Vagina (tissue), 2 donors: ENCODE measurements at regions not wholly inside any gene's neighbourhood (a gene's known extent, or its start where the extent isn't known, plus 50 kb on each side); places are given as distances from the start of the nearest gene placed in this dataset.

Experiments used
- DNase-seq, 2 donors: peaks; one replicate each; pipeline ENCODE4 v3.0.0-alpha.2; 2017; ENCODE audit errors: extremely low spot score in 2 of 2
- H3K27ac ChIP-seq: fragments of 200-600 bp; sonication (generic); one replicate; pipeline ENCODE4 v1.5.1; 2019
- H3K27me3 ChIP-seq: fragments of 200-600 bp; sonication (generic); one replicate; pipeline ENCODE4 v1.5.1; 2019
- H3K36me3 ChIP-seq, 2 donors: fragments of 200-600 bp; sonication (generic); one replicate each; pipeline ENCODE4 v1.5.1; 2017 to 2019
- H3K4me1 ChIP-seq: fragments of 200-600 bp; sonication (generic); one replicate; pipeline ENCODE4 v1.5.1; 2019
- H3K4me3 ChIP-seq, 2 donors: fragments of 200-600 bp; sonication (generic); 1 replicate in 1 of 2; 2 replicates in 1 of 2; pipeline ENCODE4 v1.5.1; 2016 to 2019
- H3K9me3 ChIP-seq: fragments of 200-600 bp; sonication (generic); one replicate; pipeline ENCODE4 v1.5.1; 2019
- CTCF ChIP-seq, 3 experiments: fragments of 450-650 bp in 2 of 3; fragments of 200-600 bp in 1 of 3; sonication (generic) in 1 of 3; IDR thresholded peaks; one replicate each; pipeline ENCODE4 v1.5.1; 2017 to 2019; ENCODE audit warnings: antibody characterized with exemption in 3 of 3, mild to moderate bottlenecking in 2 of 3, moderate library complexity in 2 of 3
- POLR2A ChIP-seq, 2 donors: fragments of 450-650 bp; IDR thresholded peaks; one replicate each; pipeline ENCODE4 v1.6.1; 2017; ENCODE audit warnings: antibody characterized with exemption in 2 of 2, mild to moderate bottlenecking in 2 of 2, moderate library complexity in 2 of 2
- POLR2AphosphoS5 ChIP-seq, 2 donors: sonication (generic); formaldehyde crosslinking; IDR thresholded peaks; one replicate each; pipeline ENCODE4 v1.9.0; 2017; ENCODE audit warnings: antibody characterized with exemption in 2 of 2, mild to moderate bottlenecking in 2 of 2, low read depth in 1 of 2; ENCODE audit not compliant: insufficient read depth in 1 of 2
- intact Hi-C: fragments of 100-400 bp; cut with DNase I; formaldehyde crosslinking; loops from one replicate; pipeline ENCODE4 v1.15.1; 2023

- Histone ChIP-seq H3K4me1 (no peaks in the 10 kb centered on the region), H3K27me3 (no peaks in the 10 kb centered on the region), H3K4me3 (no peak overlapping the region), H3K9me3 (no peaks in the 10 kb centered on the region), H3K27ac (no peak overlapping the region), H3K36me3 (no peaks in the 10 kb centered on the region)
- intact Hi-C loops, result no loop called here
- no peak for TF ChIP-seq CTCF (IDR thresholded peaks at IDR 0.05)
- no peak for TF ChIP-seq POLR2A (IDR thresholded peaks at IDR 0.05)
- no peak for TF ChIP-seq POLR2AphosphoS5 (IDR thresholded peaks at IDR 0.05; ENCODE audit: insufficient read depth in 1 of 2, low read depth in 1 of 2)
- no peak for DNase-seq
Observed at GRCh38 chr2:2866459-2866858, 511.2 kb downstream of the EIPR1 start.

DNA sequence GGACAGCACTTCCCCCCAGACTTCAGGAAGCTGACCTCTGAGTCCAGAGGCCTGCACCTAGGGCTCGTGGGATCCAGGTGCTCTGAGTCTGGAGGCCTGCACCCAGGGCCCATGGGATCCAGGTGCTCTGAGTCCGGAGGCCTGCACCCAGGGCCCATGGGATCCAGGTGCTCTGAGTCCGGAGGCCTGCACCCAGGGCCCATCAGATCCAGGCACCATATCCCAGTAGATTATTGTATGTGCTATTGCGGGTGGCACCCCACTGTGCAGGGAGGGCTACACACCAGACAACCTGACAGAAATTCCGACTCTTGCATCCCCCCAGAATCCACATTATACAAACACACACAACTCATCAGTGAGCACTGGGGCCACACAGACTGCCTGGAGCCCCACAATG lies 515.2 kb downstream of the EIPR1 start:
- intact Hi-C loops, result no loop called here
- no peak overlapping the region for H3K4me3 ChIP-seq
- TF ChIP-seq POLR2AphosphoS5 (IDR thresholded peaks at IDR 0.05; ENCODE audit: insufficient read depth in 1 of 2, low read depth in 1 of 2) (no peak), CTCF (IDR thresholded peaks at IDR 0.05) (no peak), POLR2A (IDR thresholded peaks at IDR 0.05) (no peak)
- no peaks in the 10 kb centered on the region for H3K36me3 ChIP-seq
- H3K27ac ChIP-seq, result no peak overlapping the region
- no peak for DNase-seq
- no peaks in the 10 kb centered on the region for H3K4me1 ChIP-seq
- no peaks in the 10 kb centered on the region for H3K27me3 ChIP-seq
- no peaks in the 10 kb centered on the region for H3K9me3 ChIP-seq

DNA sequence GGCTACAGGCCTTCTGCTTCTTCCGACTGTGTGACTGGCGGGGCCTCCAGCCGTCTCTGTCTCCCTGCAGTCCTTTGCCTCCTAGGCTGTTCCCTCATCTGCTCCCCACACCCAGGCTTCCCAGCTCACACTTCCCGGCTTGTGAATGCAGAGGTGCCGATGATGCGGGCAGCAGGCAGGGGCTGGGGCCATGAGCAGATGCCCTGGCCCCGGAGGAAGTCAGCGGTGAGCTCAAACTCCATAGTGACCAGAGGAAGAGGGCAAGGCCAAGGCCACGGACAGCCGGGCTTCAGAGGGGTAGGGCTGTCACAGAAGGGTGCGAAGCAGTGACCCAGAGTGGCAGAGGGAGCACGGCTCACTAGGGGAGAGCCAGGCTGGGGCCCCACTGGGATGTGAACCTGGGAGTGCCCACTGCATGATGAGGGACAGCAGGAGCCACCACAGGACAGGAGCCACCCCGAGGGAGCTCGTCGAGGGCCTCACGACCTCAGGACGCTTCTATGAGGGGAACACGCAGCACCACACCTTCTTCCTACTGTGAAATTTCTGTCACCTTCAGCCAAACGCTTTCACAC lies 515.9 kb downstream of the EIPR1 start:
- DNase-seq, result no peak
- Histone ChIP-seq H3K4me3 (no peak overlapping the region), H3K27ac (no peak overlapping the region), H3K27me3 (no peaks in the 10 kb centered on the region), H3K9me3 (no peaks in the 10 kb centered on the region), H3K4me1 (no peaks in the 10 kb centered on the region), H3K36me3 (no peaks in the 10 kb centered on the region)
- TF ChIP-seq POLR2A (IDR thresholded peaks at IDR 0.05), result no peak
- TF ChIP-seq POLR2AphosphoS5 (IDR thresholded peaks at IDR 0.05; ENCODE audit: insufficient read depth in 1 of 2, low read depth in 1 of 2), result no peak
- TF ChIP-seq CTCF (IDR thresholded peaks at IDR 0.05), result no peak
- intact Hi-C loops, result no loop called here

DNA sequence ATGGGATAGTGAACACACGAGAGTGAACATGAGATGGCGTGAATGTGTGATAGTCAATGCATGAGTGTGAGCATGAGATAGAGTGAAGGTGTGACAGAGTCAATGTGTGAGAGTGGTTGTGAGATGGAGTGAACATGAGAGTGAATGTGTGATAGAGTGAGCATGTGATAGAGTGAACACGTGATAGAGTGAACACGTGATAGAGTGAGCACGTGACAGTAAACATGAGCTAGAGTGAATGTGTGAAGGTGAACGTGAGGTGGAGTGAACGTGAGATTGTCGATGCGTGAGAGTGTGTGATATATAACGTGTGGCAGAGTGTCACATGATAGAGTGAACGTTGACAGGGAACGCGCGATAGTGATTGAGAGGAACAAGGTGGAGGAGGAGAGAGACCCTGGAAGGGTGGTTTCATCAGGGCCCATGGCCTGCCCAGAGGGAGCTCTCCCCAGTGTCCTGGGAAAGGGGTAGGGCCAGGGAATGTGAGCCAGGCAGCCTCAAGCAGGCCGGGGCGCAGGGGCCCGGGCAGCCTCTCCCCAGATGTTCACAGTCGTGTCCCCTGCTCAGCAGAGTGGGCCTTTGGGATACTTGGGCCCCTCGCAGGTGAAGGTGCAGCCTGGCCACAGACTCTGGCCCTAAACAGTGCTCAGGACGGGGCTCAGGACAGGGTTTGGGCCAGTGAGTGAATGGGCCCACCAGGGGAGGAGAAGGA lies 516.9 kb downstream of the EIPR1 start:
- TF ChIP-seq POLR2A (IDR thresholded peaks at IDR 0.05), result no peak
- no peak for TF ChIP-seq CTCF (IDR thresholded peaks at IDR 0.05)
- no peak for TF ChIP-seq POLR2AphosphoS5 (IDR thresholded peaks at IDR 0.05; ENCODE audit: insufficient read depth in 1 of 2, low read depth in 1 of 2)
- Histone ChIP-seq H3K4me1 (no peaks in the 10 kb centered on the region), H3K9me3 (no peaks in the 10 kb centered on the region), H3K4me3 (no peak overlapping the region), H3K27ac (no peak overlapping the region), H3K27me3 (no peaks in the 10 kb centered on the region), H3K36me3 (no peaks in the 10 kb centered on the region)
- no peak for DNase-seq
- intact Hi-C loops, result no loop called here

GRCh38 chr2:2859732-2860131 lies 517.9 kb downstream of the EIPR1 start:
- Histone ChIP-seq H3K9me3 (no peaks in the 10 kb centered on the region), H3K4me3 (no peak overlapping the region), H3K36me3 (no peaks in the 10 kb centered on the region), H3K27ac (no peak overlapping the region), H3K4me1 (no peaks in the 10 kb centered on the region), H3K27me3 (no peaks in the 10 kb centered on the region)
- intact Hi-C loops, result no loop called here
- TF ChIP-seq POLR2A (IDR thresholded peaks at IDR 0.05) (no peak), CTCF (IDR thresholded peaks at IDR 0.05) (no peak), POLR2AphosphoS5 (IDR thresholded peaks at IDR 0.05; ENCODE audit: insufficient read depth in 1 of 2, low read depth in 1 of 2) (no peak)
- no peak for DNase-seq
